ENCODE measurements at regions not wholly inside any gene's neighbourhood (a gene's known extent, or its start where the extent isn't known, plus 50 kb on each side); places are given as distances from the start of the nearest gene placed in this dataset.

GRCh38 chr5:12270914-12271313, 366.7 kb upstream of the CTNND2 start:
- TF ChIP-seq, protein P1, sequence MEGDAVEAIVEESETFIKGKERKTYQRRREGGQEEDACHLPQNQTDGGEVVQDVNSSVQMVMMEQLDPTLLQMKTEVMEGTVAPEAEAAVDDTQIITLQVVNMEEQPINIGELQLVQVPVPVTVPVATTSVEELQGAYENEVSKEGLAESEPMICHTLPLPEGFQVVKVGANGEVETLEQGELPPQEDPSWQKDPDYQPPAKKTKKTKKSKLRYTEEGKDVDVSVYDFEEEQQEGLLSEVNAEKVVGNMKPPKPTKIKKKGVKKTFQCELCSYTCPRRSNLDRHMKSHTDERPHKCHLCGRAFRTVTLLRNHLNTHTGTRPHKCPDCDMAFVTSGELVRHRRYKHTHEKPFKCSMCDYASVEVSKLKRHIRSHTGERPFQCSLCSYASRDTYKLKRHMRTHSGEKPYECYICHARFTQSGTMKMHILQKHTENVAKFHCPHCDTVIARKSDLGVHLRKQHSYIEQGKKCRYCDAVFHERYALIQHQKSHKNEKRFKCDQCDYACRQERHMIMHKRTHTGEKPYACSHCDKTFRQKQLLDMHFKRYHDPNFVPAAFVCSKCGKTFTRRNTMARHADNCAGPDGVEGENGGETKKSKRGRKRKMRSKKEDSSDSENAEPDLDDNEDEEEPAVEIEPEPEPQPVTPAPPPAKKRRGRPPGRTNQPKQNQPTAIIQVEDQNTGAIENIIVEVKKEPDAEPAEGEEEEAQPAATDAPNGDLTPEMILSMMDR (IDR thresholded peaks at IDR 0.05 in 2 of 3, conservative IDR thresholded peaks at IDR 0.05 in 1 of 3; ENCODE audit: borderline replicate concordance in 1 of 3, insufficient read depth in 1 of 3, low read depth in 2 of 3, low read length in 2 of 3) = no peak
- TF ChIP-seq, protein P2, sequence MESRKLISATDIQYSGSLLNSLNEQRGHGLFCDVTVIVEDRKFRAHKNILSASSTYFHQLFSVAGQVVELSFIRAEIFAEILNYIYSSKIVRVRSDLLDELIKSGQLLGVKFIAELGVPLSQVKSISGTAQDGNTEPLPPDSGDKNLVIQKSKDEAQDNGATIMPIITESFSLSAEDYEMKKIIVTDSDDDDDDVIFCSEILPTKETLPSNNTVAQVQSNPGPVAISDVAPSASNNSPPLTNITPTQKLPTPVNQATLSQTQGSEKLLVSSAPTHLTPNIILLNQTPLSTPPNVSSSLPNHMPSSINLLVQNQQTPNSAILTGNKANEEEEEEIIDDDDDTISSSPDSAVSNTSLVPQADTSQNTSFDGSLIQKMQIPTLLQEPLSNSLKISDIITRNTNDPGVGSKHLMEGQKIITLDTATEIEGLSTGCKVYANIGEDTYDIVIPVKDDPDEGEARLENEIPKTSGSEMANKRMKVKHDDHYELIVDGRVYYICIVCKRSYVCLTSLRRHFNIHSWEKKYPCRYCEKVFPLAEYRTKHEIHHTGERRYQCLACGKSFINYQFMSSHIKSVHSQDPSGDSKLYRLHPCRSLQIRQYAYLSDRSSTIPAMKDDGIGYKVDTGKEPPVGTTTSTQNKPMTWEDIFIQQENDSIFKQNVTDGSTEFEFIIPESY (IDR thresholded peaks at IDR 0.05; ENCODE audit: extremely low read depth, insufficient replicate concordance, low read length) = no peak
- TF ChIP-seq REST (IDR thresholded peaks at IDR 0.05; ENCODE audit: low read depth) = no peak
- TF ChIP-seq EZH2phosphoT487 (IDR thresholded peaks at IDR 0.05; ENCODE audit: borderline replicate concordance) = no peak
- TF ChIP-seq EZH2 (IDR thresholded peaks at IDR 0.05) = no peak
- no peak for TF ChIP-seq POLR2A (IDR thresholded peaks at IDR 0.05; ENCODE audit: borderline replicate concordance, extremely low read depth, insufficient read depth, insufficient read length)
- TF ChIP-seq SP1 (IDR thresholded peaks at IDR 0.05; ENCODE audit: low read depth) = no peak
- no peak for TF ChIP-seq ZNF274 (IDR thresholded peaks at IDR 0.05; ENCODE audit: low read depth, low read length)
- TF ChIP-seq RAD21 (IDR thresholded peaks at IDR 0.05; ENCODE audit: low read depth) = no peak
- no peak for TF ChIP-seq YY1 (IDR thresholded peaks at IDR 0.05; ENCODE audit: extremely low read depth, insufficient replicate concordance, low read depth, low read length)
- TF ChIP-seq POLR2AphosphoS5 (IDR thresholded peaks at IDR 0.05; ENCODE audit: low read depth, low read length) = no peak
- TF ChIP-seq MAX (IDR thresholded peaks at IDR 0.05) = no peak
- no peak for TF ChIP-seq ELF1 (IDR thresholded peaks at IDR 0.05; ENCODE audit: borderline replicate concordance, low read depth)

Data from HCT116 (cell line).